AG10803 (cell line): ENCODE measurements at regions not wholly inside any gene's neighbourhood (a gene's known extent, or its start where the extent isn't known, plus 50 kb on each side); places are given as distances from the start of the nearest gene placed in this dataset.

Source experiments
- DNase-seq: peaks from one replicate; pipeline ENCODE4 v3.0.0; 2010; ENCODE audit warnings: low read depth
- H3K4me3 ChIP-seq: 2 replicates; pipeline ENCODE4 v1.5.1; 2011; ENCODE audit warnings: mild to moderate bottlenecking, low read length, control low read depth
- TF ChIP-seq, protein P1 (sequence below): conservative IDR thresholded peaks from 2 replicates; pipeline ENCODE4 v1.5.1; 2011; ENCODE audit warnings: mild to moderate bottlenecking, low read length, control low read depth, inconsistent platforms

DNA sequence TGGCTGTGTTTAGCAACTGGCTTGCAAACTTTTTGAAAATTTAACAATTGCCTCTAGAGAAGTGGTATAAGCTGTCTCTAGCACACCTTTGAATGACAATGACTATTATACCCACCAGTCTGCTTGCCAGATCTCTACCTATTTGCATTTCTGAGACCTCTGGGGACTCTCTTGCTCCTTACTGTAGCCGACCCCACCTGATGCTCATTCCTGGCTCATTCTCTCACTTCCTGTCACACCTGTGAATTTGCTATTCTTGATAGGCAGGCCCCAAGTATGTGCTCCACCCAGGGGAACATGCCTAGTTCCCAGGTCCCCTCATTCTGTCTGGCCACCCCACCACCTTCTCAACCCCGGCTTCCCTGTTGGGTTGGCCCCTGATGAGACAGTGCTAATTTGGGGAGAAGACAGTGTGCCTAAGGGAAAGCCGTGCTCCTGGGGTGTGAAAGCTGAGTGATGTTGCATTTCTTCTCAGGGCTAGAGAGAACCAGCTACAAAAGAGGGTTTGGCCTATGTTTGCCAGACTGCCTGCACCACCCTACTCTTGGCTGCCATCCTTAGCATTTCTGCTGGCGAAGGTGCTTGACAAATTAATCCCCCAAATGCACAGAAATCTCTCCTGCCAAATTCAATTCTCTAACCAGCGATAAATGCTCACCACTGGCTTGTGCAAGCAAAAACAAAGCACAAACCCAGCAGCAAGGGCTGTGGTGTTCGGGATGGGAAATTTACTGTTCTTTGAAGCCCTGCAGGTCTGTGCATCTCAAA is 138.2 kb downstream of the RPS24 start:
- no peak overlapping the region for H3K4me3 ChIP-seq
- DNase-seq: no peak
- TF ChIP-seq, protein P1, sequence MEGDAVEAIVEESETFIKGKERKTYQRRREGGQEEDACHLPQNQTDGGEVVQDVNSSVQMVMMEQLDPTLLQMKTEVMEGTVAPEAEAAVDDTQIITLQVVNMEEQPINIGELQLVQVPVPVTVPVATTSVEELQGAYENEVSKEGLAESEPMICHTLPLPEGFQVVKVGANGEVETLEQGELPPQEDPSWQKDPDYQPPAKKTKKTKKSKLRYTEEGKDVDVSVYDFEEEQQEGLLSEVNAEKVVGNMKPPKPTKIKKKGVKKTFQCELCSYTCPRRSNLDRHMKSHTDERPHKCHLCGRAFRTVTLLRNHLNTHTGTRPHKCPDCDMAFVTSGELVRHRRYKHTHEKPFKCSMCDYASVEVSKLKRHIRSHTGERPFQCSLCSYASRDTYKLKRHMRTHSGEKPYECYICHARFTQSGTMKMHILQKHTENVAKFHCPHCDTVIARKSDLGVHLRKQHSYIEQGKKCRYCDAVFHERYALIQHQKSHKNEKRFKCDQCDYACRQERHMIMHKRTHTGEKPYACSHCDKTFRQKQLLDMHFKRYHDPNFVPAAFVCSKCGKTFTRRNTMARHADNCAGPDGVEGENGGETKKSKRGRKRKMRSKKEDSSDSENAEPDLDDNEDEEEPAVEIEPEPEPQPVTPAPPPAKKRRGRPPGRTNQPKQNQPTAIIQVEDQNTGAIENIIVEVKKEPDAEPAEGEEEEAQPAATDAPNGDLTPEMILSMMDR: no peak

DNA sequence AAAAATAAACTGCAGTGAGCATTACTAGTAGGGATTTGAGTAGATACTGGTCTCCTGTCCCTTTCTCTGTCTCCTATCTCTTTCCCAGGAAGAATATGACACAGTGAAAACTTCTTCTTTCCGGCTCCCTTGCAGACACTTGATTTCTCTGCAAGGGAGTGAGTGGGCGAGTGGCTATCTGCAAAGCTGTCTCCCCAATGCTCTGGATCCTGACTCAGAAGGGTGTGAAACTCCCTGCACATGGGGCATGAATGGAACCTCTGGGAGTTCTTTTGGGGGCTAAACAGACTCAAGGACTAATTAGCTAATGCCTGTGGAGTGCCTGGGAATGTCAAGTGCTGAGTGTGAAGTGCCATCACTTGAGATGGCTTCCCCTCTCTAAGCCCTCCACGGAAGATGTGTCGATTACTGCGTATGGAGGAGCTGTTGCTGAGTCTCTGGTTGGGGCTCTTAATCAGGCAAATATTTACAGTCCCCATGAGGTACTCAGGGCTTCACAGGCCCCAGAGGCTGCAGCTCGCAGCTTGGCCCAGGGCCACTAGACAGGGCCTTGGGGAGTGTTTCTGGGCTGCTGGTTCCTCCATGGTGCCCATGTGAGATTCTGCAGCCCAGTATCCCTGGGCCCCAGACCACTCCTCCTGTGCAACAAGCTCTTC is 139.8 kb downstream of the RPS24 start:
- TF ChIP-seq, protein P1: no peak
- DNase-seq: no peak
- H3K4me3 ChIP-seq: no peak overlapping the region

DNA sequence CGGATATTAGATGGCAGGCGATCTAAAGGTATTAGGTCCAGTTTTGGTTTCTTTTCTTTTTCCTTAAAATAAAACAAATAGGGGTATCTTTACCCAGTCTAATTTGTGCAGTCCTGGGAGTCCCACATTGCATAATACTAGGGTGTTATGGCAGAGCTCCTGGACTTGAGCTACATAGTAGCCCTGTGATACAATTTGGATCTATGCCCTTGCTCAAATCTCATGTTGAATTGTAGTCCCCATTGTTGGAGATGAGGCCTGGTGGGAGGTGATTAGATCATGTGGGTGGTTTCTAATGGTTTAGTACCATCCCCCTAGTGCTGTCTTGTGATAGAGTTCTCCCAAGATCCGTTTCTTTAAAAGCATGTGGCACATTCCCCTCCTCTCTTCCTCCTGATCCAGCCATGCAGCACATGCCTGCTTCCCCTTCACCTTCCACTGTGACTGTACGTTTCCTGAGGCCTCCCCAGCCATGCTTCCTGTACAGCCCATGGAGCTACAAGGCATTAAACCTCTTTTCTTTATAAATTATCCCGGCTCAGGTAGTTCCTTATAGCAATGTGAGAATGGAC is 141.9 kb downstream of the RPS24 start:
- TF ChIP-seq, protein P1: no peak
- H3K4me3 ChIP-seq: no peak overlapping the region
- DNase-seq: peak; percentile 36

DNA sequence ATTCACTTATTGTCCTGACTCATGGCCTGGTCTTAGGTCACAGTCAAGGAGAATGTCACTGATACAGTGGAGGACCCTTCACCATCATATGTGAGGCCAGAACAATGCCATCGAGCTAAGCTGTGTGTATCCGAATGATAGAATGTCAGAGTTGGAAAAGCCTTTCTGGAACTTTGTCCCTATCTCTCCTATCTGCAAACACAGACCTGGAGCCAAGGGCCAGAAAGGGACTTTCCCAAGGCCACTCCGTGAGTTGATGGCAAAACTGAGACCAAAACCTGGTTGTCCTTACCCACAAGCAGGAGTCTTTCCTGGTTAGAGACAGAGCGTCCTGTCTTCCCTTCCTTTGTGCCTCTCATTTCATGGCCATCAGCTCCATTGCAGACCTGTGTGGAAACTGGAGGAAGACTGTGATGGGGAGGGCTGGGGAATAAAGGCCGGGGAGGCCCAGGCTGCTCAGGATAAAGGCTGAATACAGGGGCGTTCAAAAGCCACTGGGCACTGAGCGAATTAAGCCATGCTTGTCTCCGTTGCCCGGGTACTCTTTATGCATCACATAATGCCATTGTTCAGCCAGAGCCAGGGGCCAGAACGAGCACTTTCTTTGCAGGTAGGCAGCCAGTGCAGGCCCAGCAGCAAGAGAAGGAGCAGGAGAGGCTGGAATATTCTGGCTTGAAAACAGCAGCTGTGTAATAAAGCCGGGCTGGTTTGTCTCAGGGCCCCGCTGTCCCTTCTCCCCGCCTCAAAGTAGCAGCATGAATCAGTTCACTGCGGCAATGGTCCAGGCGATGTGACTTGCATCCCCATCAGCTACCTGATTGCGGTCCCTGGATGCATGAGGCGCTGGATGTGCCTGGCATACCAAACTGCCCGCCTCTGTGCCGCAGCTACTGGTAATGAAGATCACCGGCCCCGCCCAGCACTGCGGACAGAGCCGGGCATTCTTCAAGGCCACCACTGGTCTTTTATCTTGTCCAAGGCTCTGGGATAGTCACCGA is 143.0 kb downstream of the RPS24 start:
- no peak overlapping the region for H3K4me3 ChIP-seq
- TF ChIP-seq, protein P1: no peak
- DNase-seq: no peak

DNA sequence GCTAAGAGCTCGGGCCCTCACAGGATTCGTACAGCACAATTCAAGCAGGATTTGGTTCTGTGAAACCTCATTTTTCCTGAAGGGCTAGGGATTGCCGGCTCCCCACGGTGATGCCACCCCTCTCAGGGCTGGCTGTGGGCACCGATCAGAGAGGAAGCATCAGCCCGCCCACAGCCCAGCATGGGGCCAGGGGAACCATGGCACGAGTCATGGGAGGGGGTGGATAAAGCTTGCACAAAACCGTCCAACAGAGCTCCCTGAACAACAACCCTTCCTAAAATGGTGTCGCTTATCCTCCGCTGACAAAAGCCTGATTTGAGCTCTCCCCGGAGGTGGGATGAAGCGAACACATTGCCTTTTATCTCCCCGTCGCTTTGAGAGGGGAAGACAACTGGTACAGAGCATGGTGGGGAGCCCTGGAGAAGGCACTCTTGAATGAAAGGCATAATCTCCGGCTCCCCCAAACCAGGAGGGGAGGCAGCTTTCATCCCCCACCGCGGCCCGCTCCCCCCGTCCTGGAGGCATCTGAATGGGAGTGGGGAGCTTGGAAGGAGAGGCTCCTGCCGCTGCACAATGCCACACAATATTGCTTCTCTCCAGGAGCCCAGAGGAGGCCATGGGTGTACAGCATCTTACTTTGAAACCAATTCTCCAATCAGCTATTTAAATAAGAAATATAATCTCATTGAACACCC is 144.0 kb downstream of the RPS24 start:
- H3K4me3 ChIP-seq: no peak overlapping the region
- DNase-seq: no peak
- TF ChIP-seq, protein P1: no peak

DNA sequence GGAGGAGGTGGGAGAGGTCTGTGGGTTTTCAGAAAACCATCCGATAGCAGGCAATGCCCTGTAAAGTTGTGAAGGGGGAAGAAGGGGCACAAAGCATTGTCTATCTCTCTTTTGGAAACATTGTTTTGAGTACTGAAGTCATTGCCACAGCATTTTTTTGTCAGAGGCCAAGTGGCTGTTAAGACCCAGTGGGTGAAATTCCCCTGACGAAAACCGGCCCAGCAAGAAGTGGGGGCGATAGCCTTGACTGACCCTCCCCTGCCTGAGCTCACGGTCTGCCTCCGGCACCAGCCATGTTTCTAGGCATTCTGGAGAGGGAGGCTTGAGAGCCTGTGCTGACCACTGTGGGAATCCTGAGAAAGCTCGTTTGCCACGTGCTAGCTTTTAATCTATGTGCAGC is 144.7 kb downstream of the RPS24 start:
- no peak overlapping the region for H3K4me3 ChIP-seq
- DNase-seq: no peak
- TF ChIP-seq, protein P1: no peak
